GM19238 (cell line): ENCODE measurements at regions not wholly inside any gene's neighbourhood (a gene's known extent, or its start where the extent isn't known, plus 50 kb on each side); places are given as distances from the start of the nearest gene placed in this dataset.
"Not testable (repeated sequence)": the region's sequence is repeated elsewhere in the genome, so short reads cannot be mapped to it uniquely, and the experiment has no call there.

Experiments used
- DNase-seq: peaks from one replicate; pipeline ENCODE4 v3.0.0; 2011; ENCODE audit warnings: low spot score; ENCODE audit not compliant: insufficient read length

DNA sequence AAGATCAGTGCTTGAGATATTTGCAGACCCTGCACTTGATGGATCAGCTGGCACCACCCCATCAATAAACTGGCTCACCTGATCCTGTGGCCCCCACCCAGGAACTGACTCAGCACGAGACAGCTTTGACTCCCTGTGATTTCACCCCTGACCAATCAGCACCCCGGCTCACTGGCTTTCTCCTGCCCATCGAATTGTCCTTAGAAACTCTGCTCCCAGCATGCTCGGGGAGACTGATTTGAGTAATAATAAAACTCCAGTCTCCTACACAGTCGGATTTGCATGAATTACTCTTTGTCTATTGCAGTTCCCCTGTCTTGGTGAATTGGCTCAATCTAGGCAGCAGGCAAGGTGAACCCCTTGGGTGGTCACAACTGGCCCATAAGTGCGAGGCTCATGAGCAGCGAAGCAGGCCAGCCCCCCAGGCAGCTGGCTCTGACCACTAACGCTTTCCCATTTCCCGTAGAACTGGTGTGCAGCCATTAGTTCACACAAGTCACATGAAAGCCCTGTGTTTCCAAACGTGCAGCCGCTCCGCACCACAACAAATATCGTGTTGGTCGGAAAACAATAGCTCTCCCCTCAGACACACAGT, 79.6 kb downstream of the RSPH3 start:
- no peak for DNase-seq

GRCh38 chr6:158919865-158920264, 80.1 kb downstream of the RSPH3 start:
- DNase-seq = no peak

- no peak for DNase-seq
Observed at GRCh38 chr6:158916617-158917016, 83.4 kb downstream of the RSPH3 start.

- DNase-seq = no peak
Observed at GRCh38 chr6:158914923-158915322, 85.1 kb downstream of the RSPH3 start.

DNA sequence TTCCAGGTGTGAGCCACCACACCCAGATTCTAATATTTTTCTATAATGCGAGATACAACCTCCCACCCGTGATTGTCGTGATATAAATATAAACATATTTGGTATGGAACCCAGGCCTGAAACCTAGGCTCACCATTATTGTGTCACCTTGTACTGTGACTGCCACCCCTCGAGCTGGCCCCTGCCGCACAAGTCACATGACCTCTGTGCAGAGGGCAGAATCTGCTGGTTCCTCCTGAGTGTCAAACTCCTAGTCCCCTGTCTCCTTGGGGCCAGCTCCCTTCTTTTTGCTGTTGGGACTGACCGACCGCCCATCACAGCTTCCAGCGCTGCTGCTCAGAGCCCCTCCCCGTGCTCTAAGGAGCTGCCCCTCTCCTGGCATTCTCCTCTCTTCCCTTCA, 86.4 kb downstream of the RSPH3 start:
- DNase-seq = no peak

GRCh38 chr6:158912655-158913054, 87.3 kb downstream of the RSPH3 start:
- DNase-seq = no peak

DNA sequence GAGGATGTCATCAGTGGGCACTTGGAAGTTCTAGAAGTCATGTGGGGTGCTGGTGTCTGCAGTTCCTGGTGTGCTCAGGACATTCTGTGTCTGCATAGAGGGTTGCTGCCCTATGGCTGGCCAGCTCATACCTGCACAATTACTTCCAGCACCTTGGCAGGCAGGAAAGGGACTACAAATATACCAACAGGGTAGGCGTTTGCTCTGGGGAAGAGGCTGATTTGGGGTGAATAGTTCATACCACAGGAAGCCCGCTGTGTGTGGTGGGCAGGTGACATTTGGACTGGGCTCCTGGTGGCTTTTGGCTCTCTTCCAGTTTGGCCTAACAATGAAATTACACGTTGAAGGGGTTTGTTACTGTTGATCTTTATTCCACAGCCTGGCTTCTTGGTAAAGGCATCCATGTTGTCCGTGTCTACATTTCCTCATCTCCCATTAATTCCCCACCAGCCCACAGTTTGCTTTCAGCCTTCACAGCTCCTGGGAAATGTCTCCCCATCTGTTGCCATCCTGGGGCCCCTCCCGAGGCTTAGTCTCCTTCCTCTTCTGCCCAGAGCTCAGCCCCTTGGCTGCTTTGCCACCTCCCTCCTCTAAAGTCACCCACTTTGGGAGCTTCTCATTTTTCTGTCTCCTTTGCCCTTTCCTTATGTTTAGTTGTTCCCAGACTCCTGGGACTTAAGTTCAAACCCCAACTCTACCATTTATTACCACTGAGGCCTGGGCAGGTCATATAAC, 88.1 kb downstream of the RSPH3 start:
- DNase-seq = peak; percentile 27

GRCh38 chr6:158910484-158911440, 89.2 kb downstream of the RSPH3 start:
- DNase-seq = peak; percentile 27

DNA sequence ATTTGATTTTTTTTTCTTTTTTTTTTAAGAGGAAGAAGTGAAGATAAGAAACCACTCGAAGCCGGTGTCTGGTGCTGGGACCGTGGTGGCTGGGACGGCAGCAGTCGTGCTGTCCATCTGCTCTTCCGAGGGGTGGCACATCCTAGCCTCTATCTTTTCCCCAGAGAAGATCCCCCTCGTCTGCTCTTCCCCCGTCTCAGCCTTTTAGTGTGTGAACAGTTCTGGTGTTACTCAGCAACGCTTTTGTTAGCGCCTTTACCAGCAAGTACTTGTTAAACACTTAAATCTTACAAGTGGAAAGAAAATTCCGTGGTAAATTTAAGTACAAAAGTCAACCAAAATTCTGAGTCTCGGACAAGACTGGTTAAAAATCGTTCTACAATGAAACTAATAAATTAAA, 90.1 kb downstream of the RSPH3 start:
- no peak for DNase-seq

DNA sequence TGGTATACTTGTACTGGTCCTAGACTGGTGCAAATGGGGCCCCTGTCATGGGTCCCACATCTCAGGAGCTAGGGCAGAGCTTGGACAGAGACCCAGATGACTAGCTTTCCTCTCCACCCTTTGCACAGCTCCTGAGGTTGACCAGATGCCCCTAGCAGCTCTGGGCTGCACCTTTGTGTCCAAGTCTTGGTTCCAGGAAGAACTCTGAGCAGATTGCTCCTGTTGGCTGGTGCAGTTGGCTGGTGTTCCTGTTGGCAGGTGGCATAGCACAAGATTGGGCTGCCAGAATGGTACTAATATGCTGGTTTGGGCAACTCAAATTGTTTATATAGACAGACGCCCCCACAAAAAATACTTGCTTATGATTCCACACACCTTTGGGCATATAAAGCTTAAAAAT, 89.4 kb upstream of the EZR start:
- DNase-seq = no peak

GRCh38 chr6:158907931-158908330, 88.8 kb upstream of the EZR start:
- DNase-seq = no peak

- no peak for DNase-seq
Observed at GRCh38 chr6:158906926-158907325, 87.8 kb upstream of the EZR start.

GRCh38 chr6:158905277-158905676, 86.1 kb upstream of the EZR start:
- DNase-seq = no peak

DNA sequence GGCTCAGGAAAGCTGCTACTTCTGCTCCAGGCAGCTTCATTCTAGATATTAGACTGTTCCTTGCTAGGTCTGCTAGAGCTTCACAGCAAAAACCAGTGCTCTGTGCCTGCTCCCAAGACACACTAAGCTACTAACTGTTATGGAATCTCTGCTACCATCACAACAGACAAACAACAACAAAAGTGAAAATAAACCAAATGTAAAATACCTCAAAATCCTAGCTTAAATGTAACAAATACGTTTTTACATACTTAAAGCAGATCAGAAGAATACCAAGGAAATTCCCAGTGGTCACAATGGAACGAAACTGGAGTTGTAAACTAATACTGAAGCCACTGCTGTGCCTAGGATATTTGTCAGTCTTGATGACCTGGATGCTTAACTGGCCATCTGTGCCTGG, 84.6 kb upstream of the EZR start:
- no peak for DNase-seq

GRCh38 chr6:158900663-158901312, 81.6 kb upstream of the EZR start:
- DNase-seq = no peak

DNA sequence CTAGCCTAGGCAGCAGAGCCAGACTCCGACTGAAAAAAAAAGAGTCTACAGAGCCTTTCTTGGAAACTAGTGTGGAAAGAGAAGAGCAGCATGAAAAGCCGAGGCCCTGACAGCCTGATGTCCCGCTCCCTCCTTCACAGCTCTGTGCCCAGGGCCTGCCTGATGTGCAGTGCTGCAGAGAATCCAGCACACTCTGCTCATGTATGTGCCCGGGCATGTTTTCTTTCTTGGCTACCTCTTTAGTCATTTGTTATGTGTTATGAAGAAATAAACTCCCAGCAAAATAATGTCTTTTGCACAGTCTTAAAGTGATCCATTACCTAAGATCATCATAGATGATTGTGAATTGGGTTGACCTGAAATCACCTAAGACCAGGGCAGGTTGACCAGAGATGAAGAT, 78.1 kb upstream of the EZR start:
- DNase-seq = no peak

DNA sequence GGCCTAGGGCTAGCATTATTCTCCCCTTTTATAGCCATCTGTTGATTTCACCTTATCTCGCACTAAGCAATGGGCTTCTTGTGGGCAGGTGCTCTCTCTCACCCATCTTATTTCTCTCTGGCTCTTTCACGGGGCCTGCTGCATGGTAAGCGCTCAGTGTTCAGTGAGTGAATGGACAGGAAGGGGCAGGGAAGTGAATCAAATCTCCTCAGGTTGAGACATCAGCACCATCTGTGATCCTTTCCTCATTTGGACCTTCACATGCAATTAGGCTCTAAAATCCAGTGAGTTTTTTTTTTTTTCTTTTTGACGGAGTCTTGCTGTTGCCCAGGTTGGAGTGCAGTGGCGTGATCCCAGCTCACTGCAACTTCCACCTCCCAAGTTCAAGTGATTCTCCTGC, 76.5 kb upstream of the EZR start:
- DNase-seq = no peak

- no peak for DNase-seq
Observed at GRCh38 chr6:158894193-158894592, 75.0 kb upstream of the EZR start.

DNA sequence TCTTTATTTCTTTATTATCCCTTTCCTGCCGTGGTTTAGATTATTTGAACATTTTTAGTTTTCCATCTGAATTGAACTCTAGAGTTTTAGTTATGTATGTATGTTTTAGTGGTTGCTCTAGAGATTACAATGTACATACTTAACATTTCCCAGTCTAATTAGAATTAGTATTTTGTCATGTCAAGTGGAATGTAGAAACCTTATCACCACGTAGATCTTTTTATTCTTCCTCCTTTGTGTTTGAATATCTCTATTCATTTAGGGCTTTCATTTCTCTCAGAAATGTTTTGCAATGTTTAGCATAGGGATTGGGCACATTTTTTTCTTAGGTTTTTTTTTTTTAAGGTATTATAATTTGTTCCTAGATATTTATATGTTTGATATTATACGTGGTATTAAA, 73.1 kb upstream of the EZR start:
- no peak for DNase-seq

- not testable (repeated sequence) for DNase-seq
Observed at GRCh38 chr6:158891560-158891959, 72.4 kb upstream of the EZR start.

- DNase-seq = not testable (repeated sequence)
Observed at GRCh38 chr6:158888171-158888570, 69.0 kb upstream of the EZR start.
